ENCODE measurements at regions not wholly inside any gene's neighbourhood (a gene's known extent, or its start where the extent isn't known, plus 50 kb on each side); places are given as distances from the start of the nearest gene placed in this dataset.

GRCh38 chr6:6790393-6790792, 201.9 kb downstream of the LY86 start:
- Histone ChIP-seq H3K27ac (no peak overlapping the region), H3K36me3 (replicated peaks in 1 of 2; ENCODE audit: insufficient read depth in 1 of 2, low read depth in 2 of 2) (no peaks in the 10 kb centered on the region), H3K27me3 (no peaks in the 10 kb centered on the region), H3K4me1 (no peaks in the 10 kb centered on the region), H3K9me3 (no peaks in the 10 kb centered on the region), H3K4me3 (no peak overlapping the region)
- DNase-seq, result no peak
- 90 to 93% methylated on average over 5 of the region's 5 CpGs for WGBS, 2 donors
- intact Hi-C loops (cut with DNase I), result no loop called here
- ATAC-seq, result no peak
- TF ChIP-seq CTCF (IDR thresholded peaks at IDR 0.05) (no peak), POLR2A (IDR thresholded peaks at IDR 0.05) (no peak)

GRCh38 chr6:6790891-6791290, 202.4 kb downstream of the LY86 start:
- no peak overlapping the region for H3K27ac ChIP-seq
- whole genome bisulfite sequencing, 2 donors, result 84 to 93% methylated on average over 3 of the region's 3 CpGs
- TF ChIP-seq CTCF (IDR thresholded peaks at IDR 0.05) (no peak), POLR2A (IDR thresholded peaks at IDR 0.05) (no peak)
- no peaks in the 10 kb centered on the region for H3K9me3 ChIP-seq
- H3K4me3 ChIP-seq, result no peak overlapping the region
- DNase-seq (no peak), ATAC-seq (no peak)
- no peaks in the 10 kb centered on the region for H3K36me3 ChIP-seq (replicated peaks in 1 of 2; ENCODE audit: insufficient read depth in 1 of 2, low read depth in 2 of 2)
- intact Hi-C loops (cut with DNase I), result no loop called here
- H3K27me3 ChIP-seq, result no peaks in the 10 kb centered on the region
- no peaks in the 10 kb centered on the region for H3K4me1 ChIP-seq

- peak in 1 of 4 donors; percentile 47 for DNase-seq
- Histone ChIP-seq H3K27me3 (no peaks in the 10 kb centered on the region), H3K4me3 (no peak overlapping the region), H3K4me1 (no peaks in the 10 kb centered on the region), H3K27ac (no peak overlapping the region), H3K9me3 (no peaks in the 10 kb centered on the region), H3K36me3 (replicated peaks in 1 of 2; ENCODE audit: insufficient read depth in 1 of 2, low read depth in 2 of 2) (no peaks in the 10 kb centered on the region)
- no peak for ATAC-seq
- no peak for TF ChIP-seq POLR2A (IDR thresholded peaks at IDR 0.05)
- TF ChIP-seq CTCF (IDR thresholded peaks at IDR 0.05), result no peak
- 75 to 85% methylated on average over 9 of the region's 9 CpGs for WGBS, 2 donors
- intact Hi-C loops (cut with DNase I), result no loop called here
These were observed 205.1 kb downstream of the LY86 start for GRCh38 chr6:6793388-6794250.

- Histone ChIP-seq H3K36me3 (replicated peaks in 1 of 2; ENCODE audit: insufficient read depth in 1 of 2, low read depth in 2 of 2) (no peaks in the 10 kb centered on the region), H3K9me3 (no peaks in the 10 kb centered on the region), H3K27me3 (no peaks in the 10 kb centered on the region), H3K4me1 (no peaks in the 10 kb centered on the region), H3K27ac (no peak overlapping the region), H3K4me3 (no peak overlapping the region)
- TF ChIP-seq POLR2A (IDR thresholded peaks at IDR 0.05) (no peak), CTCF (IDR thresholded peaks at IDR 0.05) (no peak)
- WGBS, 2 donors, result 74 to 85% methylated on average over 4 of the region's 4 CpGs
- intact Hi-C loops (cut with DNase I), result no loop called here
- DNase-seq (no peak), ATAC-seq (no peak)
These were observed 206.9 kb downstream of the LY86 start for GRCh38 chr6:6795393-6795792.

GRCh38 chr6:6796818-6797217, 208.3 kb downstream of the LY86 start:
- Histone ChIP-seq H3K9me3 (no peaks in the 10 kb centered on the region), H3K27ac (no peak overlapping the region), H3K4me3 (no peak overlapping the region), H3K36me3 (replicated peaks in 1 of 2; ENCODE audit: insufficient read depth in 1 of 2, low read depth in 2 of 2) (no peaks in the 10 kb centered on the region), H3K4me1 (no peaks in the 10 kb centered on the region), H3K27me3 (no peaks in the 10 kb centered on the region)
- WGBS, 2 donors, result 89 to 90% methylated on average over 11 of the region's 11 CpGs
- TF ChIP-seq CTCF (IDR thresholded peaks at IDR 0.05), result no peak
- TF ChIP-seq POLR2A (IDR thresholded peaks at IDR 0.05), result no peak
- ATAC-seq (no peak), DNase-seq (no peak)
- intact Hi-C loops (cut with DNase I), result no loop called here

Data from body of pancreas (tissue), 4 donors.